ENCODE measurements at regions not wholly inside any gene's neighbourhood (a gene's known extent, or its start where the extent isn't known, plus 50 kb on each side); places are given as distances from the start of the nearest gene placed in this dataset.

DNA sequence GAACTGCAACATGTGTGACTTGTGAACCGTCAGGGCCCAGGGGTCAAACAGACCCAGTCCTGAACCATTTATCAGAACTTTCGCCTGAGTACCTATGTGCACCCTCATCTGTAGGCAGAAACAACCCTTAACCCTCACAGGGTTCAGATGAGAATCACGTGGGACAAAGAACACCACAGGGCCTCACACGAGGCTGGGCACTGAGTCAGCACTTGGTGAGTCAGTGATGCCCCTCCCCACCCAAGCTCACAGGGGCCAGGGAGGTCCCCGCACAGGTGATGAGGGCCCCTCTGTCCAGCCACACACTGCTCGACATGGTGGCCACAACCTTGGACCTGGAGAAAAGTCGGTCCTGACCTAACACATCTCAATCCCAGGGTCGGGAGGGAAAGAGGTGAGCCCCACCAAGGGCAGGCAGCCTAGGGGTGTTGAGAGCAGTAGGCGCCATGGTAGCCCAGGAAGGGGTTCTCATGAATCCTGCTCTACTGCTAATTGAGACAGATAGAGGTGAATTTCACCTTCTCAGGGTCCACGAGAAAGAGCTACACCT, 176.4 kb downstream of the SHANK2 start:
- TF ChIP-seq, protein P1, sequence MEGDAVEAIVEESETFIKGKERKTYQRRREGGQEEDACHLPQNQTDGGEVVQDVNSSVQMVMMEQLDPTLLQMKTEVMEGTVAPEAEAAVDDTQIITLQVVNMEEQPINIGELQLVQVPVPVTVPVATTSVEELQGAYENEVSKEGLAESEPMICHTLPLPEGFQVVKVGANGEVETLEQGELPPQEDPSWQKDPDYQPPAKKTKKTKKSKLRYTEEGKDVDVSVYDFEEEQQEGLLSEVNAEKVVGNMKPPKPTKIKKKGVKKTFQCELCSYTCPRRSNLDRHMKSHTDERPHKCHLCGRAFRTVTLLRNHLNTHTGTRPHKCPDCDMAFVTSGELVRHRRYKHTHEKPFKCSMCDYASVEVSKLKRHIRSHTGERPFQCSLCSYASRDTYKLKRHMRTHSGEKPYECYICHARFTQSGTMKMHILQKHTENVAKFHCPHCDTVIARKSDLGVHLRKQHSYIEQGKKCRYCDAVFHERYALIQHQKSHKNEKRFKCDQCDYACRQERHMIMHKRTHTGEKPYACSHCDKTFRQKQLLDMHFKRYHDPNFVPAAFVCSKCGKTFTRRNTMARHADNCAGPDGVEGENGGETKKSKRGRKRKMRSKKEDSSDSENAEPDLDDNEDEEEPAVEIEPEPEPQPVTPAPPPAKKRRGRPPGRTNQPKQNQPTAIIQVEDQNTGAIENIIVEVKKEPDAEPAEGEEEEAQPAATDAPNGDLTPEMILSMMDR (IDR thresholded peaks at IDR 0.05), result no peak
- TF ChIP-seq EZH2 (IDR thresholded peaks at IDR 0.05) (no peak), EZH2phosphoT487 (IDR thresholded peaks at IDR 0.05) (no peak)
